Neuron (in vitro differentiated cells): ENCODE measurements at regions not wholly inside any gene's neighbourhood (a gene's known extent, or its start where the extent isn't known, plus 50 kb on each side); places are given as distances from the start of the nearest gene placed in this dataset.

ENCODE experiments used
- H2AFZ ChIP-seq: one replicate; pipeline ENCODE4 v1.6.1; 2013; ENCODE audit warnings: low read depth, mild to moderate bottlenecking, inconsistent platforms, low read length, moderate library complexity
- H3K27me3 ChIP-seq: one replicate; pipeline ENCODE4 v1.6.1; 2013; ENCODE audit warnings: low read length; ENCODE audit not compliant: insufficient read depth
- H3K36me3 ChIP-seq: one replicate; pipeline ENCODE4 v1.6.1; 2013; ENCODE audit warnings: low read length; ENCODE audit not compliant: insufficient read depth
- H3K4me1 ChIP-seq: one replicate; pipeline ENCODE4 v1.6.1; 2013; ENCODE audit warnings: low read length; ENCODE audit not compliant: insufficient read depth
- H3K4me3 ChIP-seq: 2 replicates; pipeline ENCODE4 v1.5.1; 2013; ENCODE audit warnings: mild to moderate bottlenecking, low read length, moderate library complexity
- H3K9me3 ChIP-seq: one replicate; pipeline ENCODE4 v1.6.1; 2013; ENCODE audit warnings: low read length

- no peak overlapping the region for H2AFZ ChIP-seq
- H3K4me3 ChIP-seq = no peak overlapping the region
- no peaks in the 10 kb centered on the region for H3K36me3 ChIP-seq
- H3K4me1 ChIP-seq = no peaks in the 10 kb centered on the region
- no peaks in the 10 kb centered on the region for H3K27me3 ChIP-seq
- peaks cover 3% of the 10 kb centered on the region for H3K9me3 ChIP-seq
These were observed 162.2 kb upstream of the ZFHX3 start for GRCh38 chr16:73210084-73210483.

- no peak overlapping the region for H3K4me3 ChIP-seq
These were observed 161.3 kb upstream of the ZFHX3 start for GRCh38 chr16:73209190-73209589.

GRCh38 chr16:73206151-73206707 lies 158.3 kb upstream of the ZFHX3 start:
- Histone ChIP-seq H3K9me3 (peaks cover 5% of the 10 kb centered on the region), H3K27me3 (no peaks in the 10 kb centered on the region), H2AFZ (no peak overlapping the region), H3K4me3 (no peak overlapping the region), H3K36me3 (no peaks in the 10 kb centered on the region), H3K4me1 (no peaks in the 10 kb centered on the region)

More at GRCh38 chr16:73209190-73209589, 161.3 kb upstream of the ZFHX3 start:
- no peak overlapping the region for H2AFZ ChIP-seq
- no peaks in the 10 kb centered on the region for H3K4me1 ChIP-seq
- H3K36me3 ChIP-seq = no peaks in the 10 kb centered on the region
- H3K9me3 ChIP-seq = peaks cover 5% of the 10 kb centered on the region
- H3K27me3 ChIP-seq = no peaks in the 10 kb centered on the region

- Histone ChIP-seq H3K9me3 (peaks cover 5% of the 10 kb centered on the region), H2AFZ (no peak overlapping the region), H3K36me3 (no peaks in the 10 kb centered on the region), H3K27me3 (no peaks in the 10 kb centered on the region), H3K4me1 (no peaks in the 10 kb centered on the region), H3K4me3 (no peak overlapping the region)
These were observed 157.4 kb upstream of the ZFHX3 start for GRCh38 chr16:73205153-73205886.

GRCh38 chr16:73204359-73205152 lies 156.6 kb upstream of the ZFHX3 start:
- no peaks in the 10 kb centered on the region for H3K27me3 ChIP-seq
- no peak overlapping the region for H2AFZ ChIP-seq
- H3K36me3 ChIP-seq = no peaks in the 10 kb centered on the region
- peaks cover 5% of the 10 kb centered on the region for H3K9me3 ChIP-seq
- no peaks in the 10 kb centered on the region for H3K4me1 ChIP-seq
- no peak overlapping the region for H3K4me3 ChIP-seq

DNA sequence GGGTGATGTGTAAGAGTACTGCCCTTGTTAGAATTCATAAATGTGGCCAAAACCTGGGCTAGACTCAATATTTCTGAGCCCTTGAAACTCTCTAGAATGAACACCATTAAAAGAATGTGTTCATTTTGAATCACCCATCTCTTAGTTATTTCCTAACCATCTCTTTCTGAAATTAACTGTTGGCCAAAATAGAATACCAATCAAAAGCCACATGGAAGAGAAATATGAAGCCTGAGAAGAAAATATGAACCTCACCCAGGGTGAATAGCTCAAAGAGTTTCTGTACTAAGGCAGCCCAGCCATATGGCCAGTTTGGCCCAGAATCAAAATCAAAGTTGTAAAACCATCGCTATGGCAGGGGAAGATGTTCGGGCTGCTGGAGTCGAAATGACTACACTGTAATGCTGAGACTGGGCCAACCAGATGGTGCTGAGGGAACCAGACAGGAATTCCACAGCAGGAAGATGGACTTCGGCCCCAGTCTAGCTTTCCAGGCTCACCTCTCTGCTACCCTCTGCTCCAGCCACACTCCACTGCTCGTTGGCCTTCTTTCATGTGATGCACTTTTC lies 154.3 kb upstream of the ZFHX3 start:
- H3K27me3 ChIP-seq = no peaks in the 10 kb centered on the region
- H3K4me3 ChIP-seq = no peak overlapping the region
- no peak overlapping the region for H2AFZ ChIP-seq
- H3K36me3 ChIP-seq = no peaks in the 10 kb centered on the region
- no peaks in the 10 kb centered on the region for H3K4me1 ChIP-seq
- peaks cover 3% of the 10 kb centered on the region for H3K9me3 ChIP-seq

GRCh38 chr16:73199214-73199613 lies 151.3 kb upstream of the ZFHX3 start:
- peaks cover under 1% of the 10 kb centered on the region for H3K9me3 ChIP-seq
- H2AFZ ChIP-seq = no peak overlapping the region
- no peaks in the 10 kb centered on the region for H3K27me3 ChIP-seq
- no peaks in the 10 kb centered on the region for H3K36me3 ChIP-seq
- no peak overlapping the region for H3K4me3 ChIP-seq
- no peaks in the 10 kb centered on the region for H3K4me1 ChIP-seq

GRCh38 chr16:73198481-73198880 lies 150.6 kb upstream of the ZFHX3 start:
- no peak overlapping the region for H3K4me3 ChIP-seq
- H2AFZ ChIP-seq = no peak overlapping the region
- no peaks in the 10 kb centered on the region for H3K4me1 ChIP-seq
- no peaks in the 10 kb centered on the region for H3K36me3 ChIP-seq
- H3K9me3 ChIP-seq = no peaks in the 10 kb centered on the region
- H3K27me3 ChIP-seq = no peaks in the 10 kb centered on the region

- no peaks in the 10 kb centered on the region for H3K4me1 ChIP-seq
- no peak overlapping the region for H3K4me3 ChIP-seq
- H3K36me3 ChIP-seq = no peaks in the 10 kb centered on the region
- no peaks in the 10 kb centered on the region for H3K9me3 ChIP-seq
- H2AFZ ChIP-seq = no peak overlapping the region
- H3K27me3 ChIP-seq = no peaks in the 10 kb centered on the region
These were observed 149.7 kb upstream of the ZFHX3 start for GRCh38 chr16:73197598-73197997.

GRCh38 chr16:73196670-73197069 lies 148.7 kb upstream of the ZFHX3 start:
- Histone ChIP-seq H2AFZ (no peak overlapping the region), H3K27me3 (no peaks in the 10 kb centered on the region)

GRCh38 chr16:73193464-73193863 lies 145.5 kb upstream of the ZFHX3 start:
- no peaks in the 10 kb centered on the region for H3K9me3 ChIP-seq
- H2AFZ ChIP-seq = no peak overlapping the region
- no peak overlapping the region for H3K4me3 ChIP-seq
- no peaks in the 10 kb centered on the region for H3K36me3 ChIP-seq
- H3K4me1 ChIP-seq = peaks cover 6% of the 10 kb centered on the region
- no peaks in the 10 kb centered on the region for H3K27me3 ChIP-seq

More at GRCh38 chr16:73196670-73197069, 148.7 kb upstream of the ZFHX3 start:
- no peaks in the 10 kb centered on the region for H3K9me3 ChIP-seq
- peaks cover 2% of the 10 kb centered on the region for H3K4me1 ChIP-seq
- H3K36me3 ChIP-seq = no peaks in the 10 kb centered on the region
- no peak overlapping the region for H3K4me3 ChIP-seq

- Histone ChIP-seq H3K4me1 (peaks cover 8% of the 10 kb centered on the region), H3K36me3 (no peaks in the 10 kb centered on the region), H3K9me3 (no peaks in the 10 kb centered on the region), H3K27me3 (no peaks in the 10 kb centered on the region), H2AFZ (no peak overlapping the region), H3K4me3 (no peak overlapping the region)
These were observed 144.4 kb upstream of the ZFHX3 start for GRCh38 chr16:73192232-73192894.

DNA sequence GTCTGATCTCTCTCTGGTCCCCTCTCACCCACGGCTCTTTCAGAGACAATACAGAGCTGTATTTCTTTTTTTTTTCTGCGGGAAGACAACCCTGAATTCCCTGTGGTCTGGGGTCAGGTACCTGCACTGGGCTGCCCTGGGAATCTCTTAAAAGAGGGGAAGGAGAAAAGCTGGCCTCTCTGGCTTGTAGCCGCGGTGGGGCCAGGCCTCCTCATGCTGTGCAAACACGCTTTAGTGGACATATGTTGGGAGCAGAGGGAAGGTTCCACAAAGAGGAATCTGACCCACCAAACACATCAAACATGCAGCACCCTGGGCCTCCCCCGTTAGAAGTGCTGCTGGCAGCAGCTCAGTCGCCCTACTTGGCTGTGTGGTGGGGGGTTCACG lies 143.7 kb upstream of the ZFHX3 start:
- Histone ChIP-seq H3K9me3 (no peaks in the 10 kb centered on the region), H3K36me3 (no peaks in the 10 kb centered on the region), H3K27me3 (no peaks in the 10 kb centered on the region), H3K4me1 (peaks cover 16% of the 10 kb centered on the region), H2AFZ (no peak overlapping the region), H3K4me3 (no peak overlapping the region)
